Fibroblast of mammary gland (primary cell): ENCODE measurements at regions not wholly inside any gene's neighbourhood (a gene's known extent, or its start where the extent isn't known, plus 50 kb on each side); places are given as distances from the start of the nearest gene placed in this dataset.

Source experiments
- DNase-seq: peaks from one replicate; pipeline ENCODE4 v3.0.0-alpha.2; 2010; ENCODE audit warnings: low read depth
- H3K4me3 ChIP-seq: 2 replicates; pipeline ENCODE4 v1.5.1; 2011; ENCODE audit warnings: low read depth, mild to moderate bottlenecking, low read length, moderate library complexity; ENCODE audit not compliant: control insufficient read depth
- TF ChIP-seq, protein P1 (sequence below): conservative IDR thresholded peaks from 2 replicates; pipeline ENCODE4 v1.5.1; 2011; ENCODE audit warnings: low read depth, low read length, inconsistent platforms; ENCODE audit not compliant: control insufficient read depth, insufficient read depth

GRCh38 chr3:135328036-135328435 lies 533.0 kb downstream of the EPHB1 start:
- DNase-seq: no peak
- TF ChIP-seq, protein P1, sequence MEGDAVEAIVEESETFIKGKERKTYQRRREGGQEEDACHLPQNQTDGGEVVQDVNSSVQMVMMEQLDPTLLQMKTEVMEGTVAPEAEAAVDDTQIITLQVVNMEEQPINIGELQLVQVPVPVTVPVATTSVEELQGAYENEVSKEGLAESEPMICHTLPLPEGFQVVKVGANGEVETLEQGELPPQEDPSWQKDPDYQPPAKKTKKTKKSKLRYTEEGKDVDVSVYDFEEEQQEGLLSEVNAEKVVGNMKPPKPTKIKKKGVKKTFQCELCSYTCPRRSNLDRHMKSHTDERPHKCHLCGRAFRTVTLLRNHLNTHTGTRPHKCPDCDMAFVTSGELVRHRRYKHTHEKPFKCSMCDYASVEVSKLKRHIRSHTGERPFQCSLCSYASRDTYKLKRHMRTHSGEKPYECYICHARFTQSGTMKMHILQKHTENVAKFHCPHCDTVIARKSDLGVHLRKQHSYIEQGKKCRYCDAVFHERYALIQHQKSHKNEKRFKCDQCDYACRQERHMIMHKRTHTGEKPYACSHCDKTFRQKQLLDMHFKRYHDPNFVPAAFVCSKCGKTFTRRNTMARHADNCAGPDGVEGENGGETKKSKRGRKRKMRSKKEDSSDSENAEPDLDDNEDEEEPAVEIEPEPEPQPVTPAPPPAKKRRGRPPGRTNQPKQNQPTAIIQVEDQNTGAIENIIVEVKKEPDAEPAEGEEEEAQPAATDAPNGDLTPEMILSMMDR: no peak
- no peak overlapping the region for H3K4me3 ChIP-seq

GRCh38 chr3:135329479-135329878 lies 534.4 kb downstream of the EPHB1 start:
- H3K4me3 ChIP-seq: no peak overlapping the region
- DNase-seq: no peak
- TF ChIP-seq, protein P1: no peak

DNA sequence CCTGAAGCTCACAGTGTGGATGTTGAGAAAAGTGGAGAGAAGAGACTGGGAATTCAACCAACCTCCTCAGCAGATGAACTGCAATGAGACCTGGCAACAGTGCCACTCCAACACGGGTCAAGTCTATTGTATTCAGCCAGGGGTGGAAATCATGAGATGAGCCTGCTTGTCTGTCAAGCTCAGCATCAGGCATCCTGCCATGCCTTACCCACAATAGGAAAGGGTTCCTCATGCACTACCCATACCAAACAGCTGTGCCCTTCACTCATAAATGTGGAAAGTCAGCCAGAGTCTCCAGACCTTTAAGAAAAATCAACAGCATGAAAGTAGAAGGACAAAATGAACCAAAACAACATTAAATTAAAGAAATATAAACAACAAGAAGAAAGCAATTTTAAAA lies 542.1 kb downstream of the EPHB1 start:
- no peak overlapping the region for H3K4me3 ChIP-seq
- TF ChIP-seq, protein P1: no peak
- no peak for DNase-seq

GRCh38 chr3:135348690-135349089 lies 553.6 kb downstream of the EPHB1 start:
- no peak overlapping the region for H3K4me3 ChIP-seq
- DNase-seq: no peak
- TF ChIP-seq, protein P1: no peak

- TF ChIP-seq, protein P1: no peak
- no peak overlapping the region for H3K4me3 ChIP-seq
- no peak for DNase-seq
These were observed 554.3 kb downstream of the EPHB1 start for GRCh38 chr3:135349254-135349948.

GRCh38 chr3:135352213-135352612 lies 557.2 kb downstream of the EPHB1 start:
- TF ChIP-seq, protein P1: no peak
- H3K4me3 ChIP-seq: no peak overlapping the region
- no peak for DNase-seq
